MM.1S (cell line): ENCODE measurements at regions not wholly inside any gene's neighbourhood (a gene's known extent, or its start where the extent isn't known, plus 50 kb on each side); places are given as distances from the start of the nearest gene placed in this dataset.

Experiments used
- EZH2 ChIP-seq: fragments of 300-600 bp; sonication (generic); optimal IDR thresholded peaks from 2 replicates; pipeline ENCODE3; 2017; ENCODE audit warnings: low read depth, mild to moderate bottlenecking, antibody characterized with exemption, low read length, mixed read lengths
- EZH2phosphoT487 ChIP-seq: fragments of 300-600 bp; sonication (generic); IDR thresholded peaks from 2 replicates; pipeline ENCODE4 v1.6.1; 2018; ENCODE audit warnings: antibody characterized with exemption, low read length
- TF ChIP-seq, protein P1 (sequence below): fragments of 300-600 bp; sonication (generic); IDR thresholded peaks from 2 replicates; pipeline ENCODE4 v1.5.1; 2016; ENCODE audit warnings: antibody characterized with exemption, low read length, mixed read lengths

DNA sequence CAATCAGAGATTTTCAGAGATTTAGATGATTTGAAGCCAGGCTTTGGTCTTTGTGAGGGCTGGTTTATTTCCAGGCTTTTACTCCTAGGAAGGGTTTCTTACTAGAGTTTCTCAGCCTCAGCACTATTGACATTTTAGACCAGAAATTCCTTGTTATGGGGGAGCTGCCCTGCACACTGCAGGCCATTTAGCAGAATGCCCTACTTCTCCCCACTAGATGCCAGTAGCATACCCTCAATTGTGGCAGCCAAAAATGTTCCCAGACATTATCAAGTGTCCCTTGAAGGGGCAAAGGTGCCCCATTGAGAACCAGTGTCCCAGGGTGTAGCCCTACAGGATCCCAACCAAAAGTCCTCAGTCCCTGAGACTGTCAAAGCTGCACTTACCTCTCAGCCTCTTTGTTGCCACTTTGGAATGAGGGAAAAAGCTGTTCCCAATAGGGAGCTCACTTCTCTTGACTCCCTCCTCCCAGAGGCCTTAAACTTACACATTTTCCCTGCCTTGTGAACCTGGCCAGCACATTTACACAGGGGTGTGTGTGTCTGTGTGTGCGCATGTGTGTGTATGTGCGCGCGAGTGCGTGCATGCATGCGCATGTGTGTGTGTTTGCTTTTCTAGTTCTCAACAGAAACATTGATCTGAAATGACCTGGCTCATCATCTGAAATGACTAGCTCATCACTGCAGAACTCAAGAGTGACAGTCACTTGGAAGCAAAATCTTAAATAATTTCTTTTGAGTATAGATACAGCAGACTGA, 231.4 kb downstream of the QDPR start:
- TF ChIP-seq, protein P1, sequence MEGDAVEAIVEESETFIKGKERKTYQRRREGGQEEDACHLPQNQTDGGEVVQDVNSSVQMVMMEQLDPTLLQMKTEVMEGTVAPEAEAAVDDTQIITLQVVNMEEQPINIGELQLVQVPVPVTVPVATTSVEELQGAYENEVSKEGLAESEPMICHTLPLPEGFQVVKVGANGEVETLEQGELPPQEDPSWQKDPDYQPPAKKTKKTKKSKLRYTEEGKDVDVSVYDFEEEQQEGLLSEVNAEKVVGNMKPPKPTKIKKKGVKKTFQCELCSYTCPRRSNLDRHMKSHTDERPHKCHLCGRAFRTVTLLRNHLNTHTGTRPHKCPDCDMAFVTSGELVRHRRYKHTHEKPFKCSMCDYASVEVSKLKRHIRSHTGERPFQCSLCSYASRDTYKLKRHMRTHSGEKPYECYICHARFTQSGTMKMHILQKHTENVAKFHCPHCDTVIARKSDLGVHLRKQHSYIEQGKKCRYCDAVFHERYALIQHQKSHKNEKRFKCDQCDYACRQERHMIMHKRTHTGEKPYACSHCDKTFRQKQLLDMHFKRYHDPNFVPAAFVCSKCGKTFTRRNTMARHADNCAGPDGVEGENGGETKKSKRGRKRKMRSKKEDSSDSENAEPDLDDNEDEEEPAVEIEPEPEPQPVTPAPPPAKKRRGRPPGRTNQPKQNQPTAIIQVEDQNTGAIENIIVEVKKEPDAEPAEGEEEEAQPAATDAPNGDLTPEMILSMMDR: no peak
- TF ChIP-seq EZH2phosphoT487: no peak
- TF ChIP-seq EZH2: no peak
